SIG-M5 treated with dmso at 0.1 percent for 504 hours (cell line): ENCODE measurements at regions not wholly inside any gene's neighbourhood (a gene's known extent, or its start where the extent isn't known, plus 50 kb on each side); places are given as distances from the start of the nearest gene placed in this dataset.
"Not testable (repeated sequence)": the region's sequence is repeated elsewhere in the genome, so short reads cannot be mapped to it uniquely, and the experiment has no call there.

Experiments used
- DNase-seq: peaks from one replicate; lab custom pipeline; 2025; ENCODE audit not compliant: unreplicated experiment; lab: John Stamatoyannopoulos, UW

DNA sequence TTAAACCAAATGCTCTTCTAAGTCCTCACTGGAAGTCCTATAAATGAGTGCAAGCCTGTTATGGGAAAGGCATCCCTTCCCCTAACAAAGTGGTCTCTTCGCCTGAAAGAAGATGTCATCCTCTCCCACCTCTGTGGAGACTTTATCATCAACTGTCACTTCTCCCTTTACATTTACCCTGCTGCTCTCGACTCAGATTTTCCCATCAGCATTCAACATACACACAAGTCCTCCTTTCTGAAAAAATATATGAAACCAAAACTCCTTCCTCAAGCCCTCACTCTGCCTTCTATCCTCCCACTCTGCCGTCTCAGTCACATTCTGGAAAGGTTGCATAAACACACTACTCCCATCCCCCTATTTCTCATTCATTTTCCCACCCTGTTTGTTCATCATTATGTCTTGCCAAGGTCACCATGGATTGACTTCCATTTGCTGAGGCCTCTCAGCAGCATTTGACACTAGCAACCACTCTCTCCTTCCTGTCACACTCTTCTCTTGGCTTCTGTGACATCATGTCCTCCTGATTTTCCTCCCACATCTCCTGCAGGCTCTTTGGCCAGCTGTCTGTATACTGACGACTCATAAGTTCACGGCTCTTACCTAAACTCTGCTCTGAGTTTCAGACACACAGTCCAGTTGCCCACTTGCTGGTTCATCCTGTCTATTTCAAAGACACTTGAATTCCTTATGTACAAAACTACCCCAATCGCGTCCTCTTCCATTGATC, 70.3 kb upstream of the SMAD3 start:
- DNase-seq, result no peak

DNA sequence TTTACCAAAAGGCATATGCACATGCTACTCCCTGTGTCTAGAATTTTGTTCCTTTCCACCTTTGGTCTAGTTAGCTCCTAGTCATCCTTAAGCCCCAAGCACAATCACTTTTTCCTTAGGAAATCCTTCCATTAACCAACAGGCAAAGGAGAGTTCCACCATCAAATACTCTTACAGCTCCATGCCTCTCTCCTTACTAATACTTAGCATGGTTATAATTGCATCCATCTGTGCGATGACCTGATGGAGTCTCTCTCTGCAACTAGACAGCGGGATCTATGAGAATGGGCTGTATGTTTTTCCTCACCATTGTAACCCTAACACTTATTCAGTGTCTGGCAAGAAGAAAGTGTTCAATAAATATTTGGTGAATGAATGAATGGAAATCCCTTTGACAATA, 69.3 kb upstream of the SMAD3 start:
- DNase-seq, result no peak

DNA sequence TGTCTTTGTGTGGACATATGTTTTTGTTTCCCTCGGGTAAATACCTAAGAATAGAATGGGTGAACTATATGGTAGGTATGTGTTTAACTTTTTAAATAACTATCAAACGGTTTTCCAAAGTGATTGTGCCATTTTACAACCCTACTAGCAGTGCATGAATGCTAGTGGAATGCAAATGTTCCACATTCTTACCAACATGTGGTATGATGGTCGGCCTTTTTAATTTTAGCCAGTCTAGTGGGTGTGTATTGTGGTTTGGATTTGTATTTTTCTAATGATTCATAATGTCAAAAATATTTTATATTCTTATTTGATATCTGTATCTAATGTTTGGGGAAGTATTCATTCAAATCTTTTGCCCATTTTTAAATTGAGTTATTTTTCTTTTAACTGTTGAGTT, 68.2 kb upstream of the SMAD3 start:
- DNase-seq, result no peak

DNA sequence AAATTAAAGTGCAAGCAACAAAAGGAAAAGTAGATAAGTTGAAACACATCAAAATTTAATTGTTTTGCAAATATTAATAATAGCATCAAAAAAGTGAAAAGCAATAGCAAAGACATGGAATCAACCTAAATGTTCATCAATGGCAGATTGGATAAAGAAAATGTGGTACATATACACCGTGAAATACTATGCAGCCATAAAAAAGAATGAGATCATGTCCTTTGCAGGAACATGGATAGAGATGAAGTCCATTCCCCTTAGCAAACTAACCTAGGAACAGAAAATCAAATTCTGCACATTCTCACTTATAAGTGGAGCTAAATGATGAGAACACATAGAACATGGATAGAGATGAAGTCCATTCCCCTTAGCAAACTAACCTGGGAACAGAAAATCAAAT, 67.2 kb upstream of the SMAD3 start:
- not testable (repeated sequence) for DNase-seq

DNA sequence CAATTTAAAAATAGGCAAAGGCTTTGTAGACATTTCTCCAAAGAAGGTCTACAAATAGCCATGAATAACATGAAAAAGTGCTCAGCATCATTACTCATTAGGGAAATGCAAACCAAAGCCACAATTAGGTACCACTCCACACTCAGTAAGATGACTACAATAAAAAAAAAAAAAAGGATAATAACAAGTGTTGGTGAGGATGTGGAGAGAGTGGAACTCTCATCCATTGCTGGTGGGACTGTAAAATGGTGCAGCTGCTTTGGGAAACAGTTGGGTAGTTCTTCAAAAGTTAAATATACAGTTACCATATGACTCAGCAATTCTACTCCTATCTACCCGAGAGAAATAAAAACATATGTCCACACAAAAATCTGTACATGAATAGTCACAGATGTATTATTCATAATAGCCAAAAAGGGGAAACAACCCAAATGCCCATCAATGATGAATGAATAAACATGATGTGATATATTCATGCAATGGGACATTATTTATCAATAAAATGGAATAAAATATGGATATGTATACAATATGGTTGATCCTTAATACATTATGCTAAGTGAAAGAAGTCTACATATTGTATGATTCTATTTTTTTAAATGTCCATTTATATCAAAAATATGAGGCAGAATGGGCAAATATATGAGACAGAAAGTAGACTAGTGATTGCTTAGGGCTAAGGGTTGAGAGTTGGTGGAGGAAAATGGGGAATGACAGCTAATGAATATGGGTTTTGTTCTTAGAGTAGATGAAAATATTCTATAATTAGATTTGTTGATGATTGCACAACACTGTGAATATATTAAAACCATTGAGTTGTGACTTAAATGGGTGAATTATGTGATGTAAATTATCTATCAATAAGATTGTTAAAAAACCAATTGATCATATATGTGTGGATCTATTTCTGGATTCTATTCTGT, 66.1 kb upstream of the SMAD3 start:
- DNase-seq, result no peak

DNA sequence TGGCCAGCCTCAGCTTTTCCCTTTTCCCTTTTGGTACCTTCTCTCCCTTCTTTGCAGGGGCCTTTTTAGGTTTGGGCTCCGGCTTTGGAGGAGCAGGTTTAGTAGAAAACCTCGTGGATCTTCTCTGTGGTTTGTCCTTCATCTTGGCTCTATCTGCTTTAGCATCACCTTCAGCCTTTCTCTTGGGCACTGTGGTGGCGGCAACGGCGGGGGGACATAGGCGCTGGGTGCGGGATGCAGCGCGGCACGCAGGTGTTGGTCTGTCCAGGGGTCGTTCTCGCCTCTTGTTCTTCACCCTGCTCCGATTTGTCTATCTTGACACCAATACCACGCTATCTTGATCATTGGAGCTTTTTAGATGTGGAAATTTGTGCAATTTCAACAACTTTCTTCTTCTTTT, 64.5 kb upstream of the SMAD3 start:
- DNase-seq, result no peak

DNA sequence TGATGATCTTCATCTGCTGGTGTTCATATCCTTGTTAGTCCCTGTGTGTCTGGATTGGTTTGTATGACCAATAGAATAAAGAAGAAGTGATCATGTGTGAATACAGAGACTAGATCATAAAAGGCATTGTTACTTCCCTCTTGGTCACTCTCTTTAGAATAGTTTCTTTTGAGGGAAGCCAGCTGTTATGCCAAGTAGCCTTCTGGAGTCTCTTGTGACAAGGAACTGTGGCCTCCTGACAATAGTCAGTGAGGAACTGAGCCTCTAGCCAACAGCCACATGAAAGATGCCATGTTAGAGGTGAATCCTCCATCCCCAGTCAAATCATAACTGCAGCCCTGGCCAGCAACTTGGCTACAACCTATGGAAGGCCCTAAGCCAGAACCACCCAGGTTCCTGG, 63.0 kb upstream of the SMAD3 start:
- DNase-seq, result peak; percentile 15

DNA sequence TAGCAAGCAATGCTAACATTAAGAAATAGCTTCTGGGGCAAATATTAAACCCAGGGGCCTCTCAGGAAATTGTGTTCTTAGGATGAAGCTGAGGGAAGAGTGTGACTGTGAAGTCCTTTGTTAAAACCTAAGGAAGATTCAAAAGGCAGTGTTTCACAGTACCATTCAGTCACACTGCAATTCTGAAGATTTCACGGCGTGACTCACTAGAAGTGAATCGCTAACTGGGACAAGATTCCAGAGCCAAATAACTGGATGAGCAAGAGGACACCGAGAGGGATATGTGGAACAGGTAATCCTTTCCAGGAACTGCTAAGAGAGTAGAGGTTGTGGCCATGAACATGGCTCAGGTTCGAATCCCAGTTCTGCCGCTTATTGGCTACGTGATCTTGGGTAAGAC, 61.8 kb upstream of the SMAD3 start:
- no peak for DNase-seq

DNA sequence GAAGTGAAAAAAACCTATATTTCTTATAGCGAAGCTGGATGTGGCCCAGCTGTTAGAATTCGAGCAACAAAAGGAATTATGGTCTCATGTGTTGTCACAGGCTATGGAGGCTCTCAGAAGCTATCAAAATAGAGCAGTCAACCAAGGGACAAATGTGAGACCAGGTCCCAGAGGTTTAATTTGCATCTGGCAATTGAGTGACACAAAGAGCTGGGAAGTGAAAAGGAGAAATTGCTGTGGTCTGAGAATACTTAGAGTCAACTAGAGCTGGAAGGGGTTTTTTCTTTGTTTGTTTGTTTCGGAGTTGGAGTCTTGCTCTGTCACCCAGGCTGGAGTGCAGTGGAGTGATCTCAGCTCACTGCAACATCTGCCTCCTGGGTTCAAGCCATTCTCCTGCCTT, 61.3 kb upstream of the SMAD3 start:
- no peak for DNase-seq

DNA sequence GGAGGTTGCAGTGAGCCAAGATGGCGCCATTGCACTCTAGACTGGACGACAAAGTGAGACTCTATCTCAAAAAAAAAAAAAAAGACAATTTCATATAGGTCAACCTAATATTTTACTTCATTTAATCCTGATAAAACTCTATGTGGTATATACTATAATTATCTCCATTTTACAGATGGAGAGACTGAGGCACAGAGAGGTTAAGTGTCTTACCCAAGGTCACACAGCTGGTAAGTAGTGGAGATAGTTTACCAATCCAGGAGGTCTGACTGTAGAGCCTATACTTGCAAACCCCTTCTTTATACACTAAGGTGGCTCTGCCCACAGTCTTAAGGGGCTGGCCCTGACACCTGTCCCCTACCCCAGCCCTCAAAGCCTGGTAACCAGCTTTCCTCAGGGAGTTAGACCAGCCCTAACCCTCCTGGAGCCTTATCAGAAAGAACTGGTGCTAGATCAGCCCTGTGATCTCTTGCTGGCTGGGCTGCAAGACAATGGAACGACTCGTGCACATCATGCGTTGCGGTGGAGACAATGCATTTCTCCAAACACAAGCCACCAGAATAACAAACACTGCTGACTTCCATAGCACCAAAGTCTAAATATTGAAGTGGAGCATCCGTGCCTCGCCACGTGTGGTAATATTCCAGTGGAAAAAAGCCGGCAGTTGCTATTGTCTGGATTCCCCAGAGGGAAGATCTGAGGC, 60.0 kb upstream of the SMAD3 start:
- DNase-seq, result no peak

DNA sequence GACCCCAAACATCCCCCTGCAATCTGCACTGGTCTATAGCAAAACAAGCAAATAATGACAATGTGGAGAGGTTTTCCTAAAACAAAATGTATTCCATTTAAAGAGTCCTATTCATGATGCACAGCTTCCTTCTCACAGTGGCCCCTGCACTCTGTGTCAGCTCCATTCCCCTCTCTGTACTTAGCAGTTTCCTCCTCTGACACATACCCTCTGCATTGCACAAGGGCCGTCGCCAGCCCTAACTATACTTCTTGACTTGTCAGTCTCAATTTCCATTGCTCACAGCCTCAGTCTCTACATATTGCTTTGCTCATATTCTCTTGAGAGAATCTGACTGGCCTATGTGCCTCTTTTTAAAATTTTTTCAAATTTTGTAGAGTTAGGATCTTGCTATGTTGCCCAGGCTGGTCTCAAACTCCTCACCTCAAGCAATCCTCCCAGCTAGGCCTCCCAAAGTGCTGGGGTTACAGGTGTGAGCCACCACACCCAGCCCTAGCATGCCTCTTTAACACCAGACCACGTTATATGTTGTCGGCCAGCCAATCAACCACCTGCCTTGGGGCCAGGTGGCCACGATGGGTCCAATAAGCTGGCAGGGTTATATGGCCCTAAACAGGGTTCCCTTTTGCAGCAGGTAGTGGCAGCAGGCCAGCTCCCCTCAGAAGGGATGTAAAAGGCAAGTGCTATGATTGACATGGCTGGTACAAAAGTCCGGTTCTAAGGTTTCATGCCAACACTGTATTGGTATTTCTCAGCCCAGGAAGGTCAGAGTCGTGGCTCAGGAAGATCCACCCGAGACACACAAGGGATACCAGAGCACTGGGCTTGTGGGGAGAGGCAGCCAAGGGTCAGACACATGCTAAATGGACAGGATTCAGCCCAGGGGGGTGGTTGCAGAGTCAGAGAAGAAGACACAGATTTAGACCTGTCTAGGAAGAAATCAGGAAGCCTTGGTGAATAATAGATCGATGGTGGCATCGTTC, 59.0 kb upstream of the SMAD3 start:
- DNase-seq, result peak; percentile 59

DNA sequence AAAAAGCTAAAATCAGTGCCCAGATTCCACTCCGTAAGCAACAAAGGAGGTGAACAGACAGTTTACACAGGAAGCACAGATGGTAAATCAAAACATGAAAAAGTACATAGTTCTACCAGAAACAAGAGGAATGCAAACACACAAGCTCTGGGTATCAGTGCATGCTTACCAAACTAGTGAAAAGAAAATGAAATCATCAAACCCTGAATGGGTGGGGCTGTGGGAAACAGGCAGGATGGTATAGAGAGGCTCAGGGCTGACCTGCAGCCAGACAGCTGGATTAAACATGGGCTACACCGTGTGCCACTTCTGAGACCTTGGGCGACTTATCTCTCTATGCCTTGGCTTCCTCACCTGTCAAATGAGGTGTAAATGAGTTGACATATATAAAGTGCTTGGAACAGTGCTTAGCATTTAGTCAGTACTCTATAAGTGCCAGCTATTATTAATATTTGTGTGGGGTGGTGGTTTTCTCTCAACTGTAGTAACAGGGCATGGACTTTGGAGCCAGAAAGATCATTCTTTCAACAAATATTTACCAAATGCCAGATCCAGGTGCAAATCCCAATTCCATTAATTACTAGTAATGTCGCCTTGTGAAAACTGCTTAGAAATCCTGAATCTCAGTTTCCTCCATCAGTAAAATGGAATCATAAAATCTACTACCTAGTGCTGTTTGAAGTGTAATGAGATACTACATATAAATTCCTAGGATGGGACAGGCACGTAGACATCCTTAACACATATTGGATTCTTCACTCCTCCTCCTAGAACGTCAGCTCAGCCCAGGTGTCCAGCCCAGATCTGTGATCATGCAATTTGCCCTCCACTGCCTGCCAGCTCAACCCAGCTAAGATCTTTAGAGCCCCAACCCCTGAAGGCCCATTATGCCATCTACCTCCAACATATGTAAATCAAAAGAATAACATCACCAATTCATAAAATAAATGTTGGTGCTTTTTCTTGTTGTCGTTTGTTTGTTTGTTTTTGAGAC, 55.5 kb upstream of the SMAD3 start:
- DNase-seq, result no peak

DNA sequence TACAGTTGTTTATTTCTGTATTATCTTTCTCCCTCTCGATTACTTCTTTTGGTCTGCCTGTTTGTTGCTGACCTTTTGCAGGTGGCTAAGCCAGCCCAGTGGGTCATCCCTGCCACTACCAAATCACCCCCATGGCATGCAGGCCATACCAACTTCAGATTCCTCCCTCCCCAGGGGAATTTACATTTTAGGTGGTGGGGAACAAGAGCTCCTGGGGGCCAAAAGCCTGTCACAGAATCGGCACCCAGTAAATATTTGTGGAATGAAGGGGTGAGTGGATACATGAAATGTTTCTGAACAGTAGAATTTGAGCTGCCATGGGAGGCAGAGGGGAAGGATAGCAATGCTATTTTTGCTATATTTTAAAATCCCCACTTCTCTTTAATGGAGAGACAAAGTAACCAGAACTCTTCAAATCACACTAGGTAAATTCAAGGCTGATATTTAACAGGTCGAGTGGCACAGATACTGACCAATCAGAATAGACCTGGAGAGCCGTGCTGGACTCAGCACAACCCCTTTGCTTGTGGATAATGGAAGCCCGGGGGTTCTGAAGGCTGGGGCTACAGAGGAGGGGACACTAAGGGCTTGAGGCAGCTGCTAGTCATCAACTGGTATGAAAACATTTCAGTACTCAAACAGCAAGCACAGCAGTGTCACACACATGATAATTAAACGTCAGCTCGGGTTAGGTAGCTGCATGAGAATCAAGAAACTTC, 54.3 kb upstream of the SMAD3 start:
- DNase-seq, result no peak

DNA sequence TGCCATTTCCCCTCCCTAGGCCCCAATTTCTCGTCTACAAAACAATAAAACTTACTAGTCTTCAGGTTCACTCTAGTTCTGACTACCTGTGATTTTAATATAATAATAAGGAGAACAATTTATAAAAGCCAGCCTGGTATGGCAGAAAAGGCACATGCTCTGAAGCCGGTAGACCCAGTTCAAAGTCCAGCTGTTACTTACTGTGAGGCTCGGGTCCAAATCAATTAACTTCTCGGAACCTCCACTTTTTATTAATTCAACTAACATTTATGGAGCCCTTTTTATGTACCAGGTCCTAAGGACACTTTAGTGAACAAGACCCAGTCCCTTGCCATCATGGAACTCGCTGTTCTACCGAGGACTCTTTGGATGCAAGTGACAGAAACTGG, 53.8 kb upstream of the SMAD3 start:
- no peak for DNase-seq

DNA sequence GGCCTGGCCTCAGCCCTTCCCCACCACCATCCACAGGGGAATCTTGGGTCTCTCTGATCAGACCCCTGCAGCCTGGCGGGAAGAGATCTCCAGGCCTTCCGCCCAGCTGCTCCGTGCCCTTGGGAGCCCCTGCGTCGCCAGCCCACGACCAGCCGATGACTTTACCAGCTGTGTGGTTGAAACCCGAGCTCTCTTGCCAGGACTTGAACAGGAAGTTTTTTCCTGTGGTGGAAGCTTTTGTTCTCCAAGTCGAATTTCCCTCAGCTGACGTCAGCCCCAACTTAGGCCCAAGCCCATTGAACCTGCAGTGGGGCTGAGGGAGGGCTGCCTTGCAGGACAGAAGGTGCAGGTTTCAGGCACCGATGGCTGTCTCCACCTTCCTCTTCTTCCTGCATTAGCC, 51.7 kb upstream of the SMAD3 start:
- DNase-seq, result no peak
